ENCODE measurements at regions not wholly inside any gene's neighbourhood (a gene's known extent, or its start where the extent isn't known, plus 50 kb on each side); places are given as distances from the start of the nearest gene placed in this dataset.

DNA sequence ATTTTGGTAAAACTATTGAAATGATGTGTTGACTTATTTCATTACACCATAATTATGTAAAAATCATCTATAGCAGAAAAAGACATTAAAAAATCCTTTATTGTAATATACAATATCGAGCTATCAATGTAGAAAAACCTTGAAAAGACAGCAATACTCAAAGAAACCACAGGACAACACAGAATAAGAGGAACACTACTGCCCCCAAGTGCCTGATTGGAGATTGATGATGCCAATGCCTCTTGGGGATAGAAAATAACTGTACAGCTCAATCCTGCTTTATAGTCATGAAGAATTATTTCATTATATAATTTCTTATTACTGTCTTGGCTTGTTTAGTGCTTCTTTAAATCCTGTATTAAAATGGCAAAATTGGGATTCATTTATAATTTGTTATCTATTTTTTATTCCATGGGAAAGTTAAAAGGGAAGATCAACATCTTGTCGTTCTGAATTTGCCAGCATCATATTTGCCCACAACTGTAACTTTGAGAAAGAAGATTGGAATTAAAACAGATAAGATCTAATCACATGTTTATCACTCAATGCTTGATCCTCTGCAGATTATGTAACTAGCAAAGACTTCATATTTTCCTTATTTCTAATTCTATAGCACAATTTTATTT is 337.5 kb downstream of the CDH9 start:
- H3K27ac ChIP-seq = no peak overlapping the region
- H3K4me1 ChIP-seq = no peaks in the 10 kb centered on the region
- no peaks in the 10 kb centered on the region for H3K36me3 ChIP-seq
- H3K27me3 ChIP-seq (replicated peaks in 1 of 7) = no peaks in the 10 kb centered on the region
- DNase-seq = no peak
- 50 to 59% (median 54%) methylated on average over 2 of the region's 2 CpGs for WGBS, 5 donors
- peaks cover 0 to 14% (median 0%) of the 10 kb centered on the region in 8 donors for H3K9me3 ChIP-seq
- H3K4me3 ChIP-seq = no peak overlapping the region
- intact Hi-C loops (cut with DNase I; ENCODE audit: low total_unique reads) = no loop called here
- TF ChIP-seq CTCF (IDR thresholded peaks at IDR 0.05 in 8 of 11, conservative IDR thresholded peaks at IDR 0.05 in 3 of 11) = peak in 5 of 11 experiments; percentile 20 to 40 (median 28)
- TF ChIP-seq POLR2AphosphoS5 (IDR thresholded peaks at IDR 0.05) = no peak

- peaks cover 0 to 3% (median 0%) of the 10 kb centered on the region in 8 donors for H3K9me3 ChIP-seq
- TF ChIP-seq POLR2A (IDR thresholded peaks at IDR 0.05) (no peak), CTCF (IDR thresholded peaks at IDR 0.05 in 8 of 11, conservative IDR thresholded peaks at IDR 0.05 in 3 of 11) (no peak), POLR2AphosphoS5 (IDR thresholded peaks at IDR 0.05) (no peak)
- no peak overlapping the region for H3K4me3 ChIP-seq
- DNase-seq = no peak
- H3K36me3 ChIP-seq = no peaks in the 10 kb centered on the region
- no peak overlapping the region for H3K27ac ChIP-seq
- intact Hi-C loops (cut with DNase I; ENCODE audit: low total_unique reads) = no loop called here
- 84 to 95% (median 88%) methylated on average over 5 of the region's 5 CpGs for WGBS, 5 donors
- no peaks in the 10 kb centered on the region for H3K4me1 ChIP-seq
- no peaks in the 10 kb centered on the region for H3K27me3 ChIP-seq (replicated peaks in 1 of 7)
Measured at GRCh38 chr5:26692952-26693351, 345.4 kb downstream of the CDH9 start.

GRCh38 chr5:26691486-26691885 is 346.9 kb downstream of the CDH9 start:
- no peaks in the 10 kb centered on the region for H3K27me3 ChIP-seq (replicated peaks in 1 of 7)

GRCh38 chr5:26690511-26690910 is 347.9 kb downstream of the CDH9 start:
- 49 to 91% (median 65%) methylated on average over 1 of the region's 1 CpG for WGBS, 5 donors
- Histone ChIP-seq H3K4me1 (no peaks in the 10 kb centered on the region), H3K36me3 (no peaks in the 10 kb centered on the region), H3K27ac (no peak overlapping the region), H3K9me3 (peaks cover 0 to 3% (median 0%) of the 10 kb centered on the region in 8 donors), H3K27me3 (replicated peaks in 1 of 7) (no peaks in the 10 kb centered on the region), H3K4me3 (no peak overlapping the region)
- DNase-seq = no peak
- intact Hi-C loops (cut with DNase I; ENCODE audit: low total_unique reads) = no loop called here
- no peak for TF ChIP-seq POLR2AphosphoS5 (IDR thresholded peaks at IDR 0.05)
- no peak for TF ChIP-seq CTCF (IDR thresholded peaks at IDR 0.05 in 8 of 11, conservative IDR thresholded peaks at IDR 0.05 in 3 of 11)
- TF ChIP-seq POLR2A (IDR thresholded peaks at IDR 0.05) = no peak

More at GRCh38 chr5:26691486-26691885, 346.9 kb downstream of the CDH9 start:
- Histone ChIP-seq H3K4me3 (no peak overlapping the region), H3K4me1 (no peaks in the 10 kb centered on the region), H3K27ac (no peak overlapping the region), H3K9me3 (peaks cover 0 to 3% (median 0%) of the 10 kb centered on the region in 8 donors), H3K36me3 (no peaks in the 10 kb centered on the region)
- DNase-seq = no peak
- TF ChIP-seq POLR2A (IDR thresholded peaks at IDR 0.05) = no peak
- no peak for TF ChIP-seq POLR2AphosphoS5 (IDR thresholded peaks at IDR 0.05)
- TF ChIP-seq CTCF (IDR thresholded peaks at IDR 0.05 in 8 of 11, conservative IDR thresholded peaks at IDR 0.05 in 3 of 11) = no peak
- intact Hi-C loops (cut with DNase I; ENCODE audit: low total_unique reads) = no loop called here

All from spleen (tissue), 11 donors.